Activated naive CD4-positive, alpha-beta T cell treated with anti-CD3 and anti-CD28 coated beads, Interleukin-2, amount 50 U/mL, for 72 hours (primary cell): ENCODE measurements at regions not wholly inside any gene's neighbourhood (a gene's known extent, or its start where the extent isn't known, plus 50 kb on each side); places are given as distances from the start of the nearest gene placed in this dataset.
A peak's percentile ranks its signal among the peaks of the same experiment; 100 is the strongest.

Experiments
- ATAC-seq, 2 donors: fragments of 150-1000 bp; cut with Tn5 transposase; 2 replicates each; pipeline ENCODE4 v1.10.0; 2021; ENCODE audit warnings: mild to moderate bottlenecking in 2 of 2, moderate library complexity in 2 of 2
- DNase-seq, 2 donors: peaks; one replicate each; pipeline ENCODE4 v3.0.0; 2021 to 2022; ENCODE audit warnings: low spot score in 2 of 2
- H3K27ac Mint-ChIP-seq, 2 donors: one replicate each; pipeline ENCODE4 v1.8.0; 2022; ENCODE audit warnings: mild to moderate bottlenecking in 2 of 2, mixed read lengths in 2 of 2
- H3K36me3 Mint-ChIP-seq, 2 donors: one replicate each; pipeline ENCODE4 v1.8.0; 2022; ENCODE audit warnings: mixed read lengths in 2 of 2
- H3K9me3 Mint-ChIP-seq, 2 donors: one replicate each; pipeline ENCODE4 v1.8.0; 2022; ENCODE audit warnings: mixed read lengths in 2 of 2

- Mint-ChIP-seq H3K27ac (no peak overlapping the region), H3K36me3 (no peaks in the 10 kb centered on the region), H3K9me3 (no peaks in the 10 kb centered on the region)
- DNase-seq (no peak), ATAC-seq (no peak)
These were observed 165.5 kb upstream of the HAAO start for GRCh38 chr2:42957861-42958301.

GRCh38 chr2:42957109-42957860, 164.9 kb upstream of the HAAO start:
- ATAC-seq = peak in 1 of 2 donors; percentile 76
- Mint-ChIP-seq H3K36me3 (no peaks in the 10 kb centered on the region), H3K27ac (no peak overlapping the region), H3K9me3 (no peaks in the 10 kb centered on the region)
- DNase-seq = no peak

GRCh38 chr2:42954227-42954962, 162.0 kb upstream of the HAAO start:
- ATAC-seq (no peak), DNase-seq (no peak)
- H3K27ac Mint-ChIP-seq = no peak overlapping the region
- no peaks in the 10 kb centered on the region for H3K36me3 Mint-ChIP-seq
- H3K9me3 Mint-ChIP-seq = no peaks in the 10 kb centered on the region

- H3K9me3 Mint-ChIP-seq = no peaks in the 10 kb centered on the region
- no peak overlapping the region for H3K27ac Mint-ChIP-seq
- DNase-seq (no peak), ATAC-seq (no peak)
- H3K36me3 Mint-ChIP-seq = no peaks in the 10 kb centered on the region
These were observed 160.8 kb upstream of the HAAO start for GRCh38 chr2:42953216-42953615.

- Mint-ChIP-seq H3K36me3 (no peaks in the 10 kb centered on the region), H3K9me3 (no peaks in the 10 kb centered on the region), H3K27ac (no peak overlapping the region)
- ATAC-seq (no peak), DNase-seq (no peak)
These were observed 159.0 kb upstream of the HAAO start for GRCh38 chr2:42951263-42951938.

GRCh38 chr2:42949125-42949524, 156.7 kb upstream of the HAAO start:
- H3K36me3 Mint-ChIP-seq = no peaks in the 10 kb centered on the region
- H3K27ac Mint-ChIP-seq = no peak overlapping the region
- DNase-seq (no peak), ATAC-seq (no peak)
- H3K9me3 Mint-ChIP-seq = no peaks in the 10 kb centered on the region

- Mint-ChIP-seq H3K27ac (no peak overlapping the region), H3K36me3 (no peaks in the 10 kb centered on the region), H3K9me3 (no peaks in the 10 kb centered on the region)
- no peak for ATAC-seq
- DNase-seq = no peak
These were observed 155.6 kb upstream of the HAAO start for GRCh38 chr2:42947809-42948600.

GRCh38 chr2:42944779-42945415, 152.5 kb upstream of the HAAO start:
- DNase-seq = no peak
- ATAC-seq = no peak
- no peaks in the 10 kb centered on the region for H3K36me3 Mint-ChIP-seq
- no peak overlapping the region for H3K27ac Mint-ChIP-seq
- H3K9me3 Mint-ChIP-seq = no peaks in the 10 kb centered on the region

- H3K9me3 Mint-ChIP-seq = no peaks in the 10 kb centered on the region
- no peaks in the 10 kb centered on the region for H3K36me3 Mint-ChIP-seq
- H3K27ac Mint-ChIP-seq = no peak overlapping the region
- ATAC-seq (no peak), DNase-seq (no peak)
These were observed 150.7 kb upstream of the HAAO start for GRCh38 chr2:42942990-42943493.

GRCh38 chr2:42942214-42942989, 150.0 kb upstream of the HAAO start:
- no peak overlapping the region for H3K27ac Mint-ChIP-seq
- DNase-seq (no peak), ATAC-seq (no peak)
- no peaks in the 10 kb centered on the region for H3K36me3 Mint-ChIP-seq
- no peaks in the 10 kb centered on the region for H3K9me3 Mint-ChIP-seq

- ATAC-seq (no peak), DNase-seq (no peak)
- Mint-ChIP-seq H3K27ac (peak overlapping the region in 1 of 2 donors; percentile 40), H3K36me3 (no peaks in the 10 kb centered on the region), H3K9me3 (no peaks in the 10 kb centered on the region)
These were observed 149.3 kb upstream of the HAAO start for GRCh38 chr2:42941633-42942176.

GRCh38 chr2:42939411-42940206, 147.2 kb upstream of the HAAO start:
- Mint-ChIP-seq H3K36me3 (no peaks in the 10 kb centered on the region), H3K9me3 (no peaks in the 10 kb centered on the region), H3K27ac (no peak overlapping the region)
- DNase-seq (no peak), ATAC-seq (no peak)

- no peaks in the 10 kb centered on the region for H3K36me3 Mint-ChIP-seq
- H3K27ac Mint-ChIP-seq = no peak overlapping the region
- no peak for DNase-seq
- no peak for ATAC-seq
- H3K9me3 Mint-ChIP-seq = no peaks in the 10 kb centered on the region
These were observed 146.4 kb upstream of the HAAO start for GRCh38 chr2:42938671-42939370.

GRCh38 chr2:42937171-42937875, 144.9 kb upstream of the HAAO start:
- ATAC-seq (no peak), DNase-seq (no peak)
- H3K9me3 Mint-ChIP-seq = no peaks in the 10 kb centered on the region
- no peak overlapping the region for H3K27ac Mint-ChIP-seq
- no peaks in the 10 kb centered on the region for H3K36me3 Mint-ChIP-seq
